D721Med (cell line): ENCODE measurements at regions not wholly inside any gene's neighbourhood (a gene's known extent, or its start where the extent isn't known, plus 50 kb on each side); places are given as distances from the start of the nearest gene placed in this dataset.

Experiments
- DNase-seq: peaks from one replicate; pipeline ENCODE4 v3.0.0; 2011; ENCODE audit warnings: low spot score; ENCODE audit not compliant: insufficient read length
- FAIRE-seq: peaks from 2 replicates; lab custom pipeline; 2011; peaks lifted over from hg19 to GRCh38; lab: Jason Lieb, UNC
- CTCF ChIP-seq: IDR thresholded peaks from 2 replicates; pipeline ENCODE4 v1.5.1; 2012; ENCODE audit warnings: mild to moderate bottlenecking, control low read depth; ENCODE audit not compliant: insufficient read depth; ENCODE audit errors: missing control alignments

- DNase-seq, result no peak
- TF ChIP-seq CTCF, result no peak
- no peak for FAIRE-seq
Observed at GRCh38 chr4:161329852-161330251, 833.9 kb downstream of the FSTL5 start.

GRCh38 chr4:161321706-161322105, 842.1 kb downstream of the FSTL5 start:
- TF ChIP-seq CTCF, result no peak
- FAIRE-seq (no peak), DNase-seq (no peak)

GRCh38 chr4:161320377-161320776, 843.4 kb downstream of the FSTL5 start:
- peak; percentile 84 for FAIRE-seq

GRCh38 chr4:161317000-161317399, 846.8 kb downstream of the FSTL5 start:
- FAIRE-seq, result no peak
- TF ChIP-seq CTCF, result no peak
- DNase-seq, result no peak

More at GRCh38 chr4:161320377-161320776, 843.4 kb downstream of the FSTL5 start:
- TF ChIP-seq CTCF, result peak; percentile 54
- no peak for DNase-seq

- FAIRE-seq (no peak), DNase-seq (no peak)
- no peak for TF ChIP-seq CTCF
Observed at GRCh38 chr4:161314371-161314770, 849.4 kb downstream of the FSTL5 start.

GRCh38 chr4:161303551-161303950, 860.2 kb downstream of the FSTL5 start:
- no peak for DNase-seq
- TF ChIP-seq CTCF, result no peak
- FAIRE-seq, result no peak

GRCh38 chr4:161291222-161291621, 872.6 kb downstream of the FSTL5 start:
- TF ChIP-seq CTCF, result no peak
- FAIRE-seq, result no peak
- no peak for DNase-seq
